ENCODE measurements at regions not wholly inside any gene's neighbourhood (a gene's known extent, or its start where the extent isn't known, plus 50 kb on each side); places are given as distances from the start of the nearest gene placed in this dataset.

GRCh38 chr20:62580733-62581132 is 61.6 kb upstream of the SLCO4A1 start:
- no peak for TF ChIP-seq CTCF (IDR thresholded peaks at IDR 0.05 in 8 of 11, conservative IDR thresholded peaks at IDR 0.05 in 3 of 11)
- no peak for TF ChIP-seq POLR2A (IDR thresholded peaks at IDR 0.05)

Data from spleen (tissue), 7 donors.